ENCODE measurements at regions not wholly inside any gene's neighbourhood (a gene's known extent, or its start where the extent isn't known, plus 50 kb on each side); places are given as distances from the start of the nearest gene placed in this dataset.

- Histone ChIP-seq H3K27me3 (ENCODE audit: control insufficient read depth in 1 of 2, insufficient read depth in 2 of 2, low read length in 2 of 2) (peaks cover 0 to 2% of the 10 kb centered on the region in 2 experiments; a peak in 1 of 5 replicates), H3K4me1 (ENCODE audit: insufficient read depth, low read length) (no peaks in the 10 kb centered on the region), H4K20me1 (ENCODE audit: insufficient read depth, low read length) (no peaks in the 10 kb centered on the region), H2AFZ (ENCODE audit: low read length) (no peak overlapping the region), H3K27ac (ENCODE audit: extremely low read length, insufficient read depth, low read length) (no peak overlapping the region), H3K4me3 (replicated peaks in 1 of 3; ENCODE audit: insufficient read depth in 1 of 3, low read depth in 2 of 3, low read length in 3 of 3) (no peak overlapping the region), H3K9me3 (ENCODE audit: low read length) (no peaks in the 10 kb centered on the region), H3K36me3 (replicated peaks in 1 of 2; ENCODE audit: control insufficient read depth in 1 of 2, insufficient read depth in 2 of 2, low read length in 2 of 2) (no peaks in the 10 kb centered on the region), H3K9ac (ENCODE audit: insufficient read depth, low read depth, low read length) (no peak overlapping the region), H3K4me2 (ENCODE audit: low read depth, low read length) (no peak overlapping the region), H3K79me2 (ENCODE audit: insufficient read depth, low read length) (no peaks in the 10 kb centered on the region)
- DNase-seq (ENCODE audit: low spot score) (no peak), FAIRE-seq (no peak), ATAC-seq (no peak)
- no TSS peak for BruUV-seq (replicated peaks)
- no peak for TF ChIP-seq ZNF264 (CRISPR knock-in tag; IDR thresholded peaks at IDR 0.05)
- TF ChIP-seq RORA (CRISPR knock-in tag; IDR thresholded peaks at IDR 0.05) = no peak
- TF ChIP-seq, protein P1, sequence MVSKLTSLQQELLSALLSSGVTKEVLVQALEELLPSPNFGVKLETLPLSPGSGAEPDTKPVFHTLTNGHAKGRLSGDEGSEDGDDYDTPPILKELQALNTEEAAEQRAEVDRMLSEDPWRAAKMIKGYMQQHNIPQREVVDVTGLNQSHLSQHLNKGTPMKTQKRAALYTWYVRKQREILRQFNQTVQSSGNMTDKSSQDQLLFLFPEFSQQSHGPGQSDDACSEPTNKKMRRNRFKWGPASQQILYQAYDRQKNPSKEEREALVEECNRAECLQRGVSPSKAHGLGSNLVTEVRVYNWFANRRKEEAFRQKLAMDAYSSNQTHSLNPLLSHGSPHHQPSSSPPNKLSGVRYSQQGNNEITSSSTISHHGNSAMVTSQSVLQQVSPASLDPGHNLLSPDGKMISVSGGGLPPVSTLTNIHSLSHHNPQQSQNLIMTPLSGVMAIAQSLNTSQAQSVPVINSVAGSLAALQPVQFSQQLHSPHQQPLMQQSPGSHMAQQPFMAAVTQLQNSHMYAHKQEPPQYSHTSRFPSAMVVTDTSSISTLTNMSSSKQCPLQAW (CRISPR knock-in tag; IDR thresholded peaks at IDR 0.05) = no peak
- TF ChIP-seq ZSCAN22 (CRISPR knock-in tag; IDR thresholded peaks at IDR 0.05) = no peak
- TF ChIP-seq HMGA1 (CRISPR knock-in tag; conservative IDR thresholded peaks at IDR 0.05) = no peak
- no peak for TF ChIP-seq MAZ (IDR thresholded peaks at IDR 0.05; ENCODE audit: borderline replicate concordance, low read depth, low read length)
- TF ChIP-seq MAZ (CRISPR knock-in tag; IDR thresholded peaks at IDR 0.05; ENCODE audit: low read depth) = no peak
- TF ChIP-seq ZNF160 (CRISPR knock-in tag; IDR thresholded peaks at IDR 0.05) = no peak
- TF ChIP-seq SIN3B (IDR thresholded peaks at IDR 0.05; ENCODE audit: low read length) = no peak
- no peak for TF ChIP-seq HDAC6 (IDR thresholded peaks at IDR 0.05; ENCODE audit: low read depth, low read length)
- ChIA-PET CTCF (ENCODE audit: low intra/inter-chr PET ratio, low total read pairs) (no interaction called here), POLR2A (no interaction called here)
- 54% methylated on average over 5 of the region's 5 CpGs for WGBS (ENCODE audit: low lambda C conversion rate)
- intact Hi-C loops (cut with micrococcal nuclease; ENCODE audit: unreplicated experiment) (no loop called here), in situ Hi-C loops (cut with HindIII; ENCODE audit: extremely low pct_ligation_motif_present, low pct_unique_long_range_greater_than_20kb) (no loop called here)
Measured at GRCh38 chr13:23504180-23504579, 66.0 kb upstream of the TNFRSF19 start.

Measured in HepG2 (cell line).